ENCODE measurements at regions not wholly inside any gene's neighbourhood (a gene's known extent, or its start where the extent isn't known, plus 50 kb on each side); places are given as distances from the start of the nearest gene placed in this dataset.

GRCh38 chr9:75461183-75461582 is 372.9 kb downstream of the OSTF1 start:
- Histone ChIP-seq H3K4me2 (ENCODE audit: low read length) (peak overlapping the region; percentile 58), H3K9ac (peak overlapping the region; percentile 13), H2AFZ (no peak overlapping the region), H3K27me3 (ENCODE audit: control insufficient read depth, insufficient read depth, low read length) (no peaks in the 10 kb centered on the region), H3K27ac (peak overlapping the region; percentile 97), H3K79me2 (no peaks in the 10 kb centered on the region), H3K36me3 (ENCODE audit: control insufficient read depth, insufficient read depth, low read length) (no peaks in the 10 kb centered on the region), H3K4me1 (peaks cover 7% of the 10 kb centered on the region), H3K4me3 (ENCODE audit: low read depth, low read length) (peak overlapping the region; percentile 38), H3K9me3 (ENCODE audit: control insufficient read depth, low read length) (no peaks in the 10 kb centered on the region)
- no peak for TF ChIP-seq CTCF (IDR thresholded peaks at IDR 0.05)

DNA sequence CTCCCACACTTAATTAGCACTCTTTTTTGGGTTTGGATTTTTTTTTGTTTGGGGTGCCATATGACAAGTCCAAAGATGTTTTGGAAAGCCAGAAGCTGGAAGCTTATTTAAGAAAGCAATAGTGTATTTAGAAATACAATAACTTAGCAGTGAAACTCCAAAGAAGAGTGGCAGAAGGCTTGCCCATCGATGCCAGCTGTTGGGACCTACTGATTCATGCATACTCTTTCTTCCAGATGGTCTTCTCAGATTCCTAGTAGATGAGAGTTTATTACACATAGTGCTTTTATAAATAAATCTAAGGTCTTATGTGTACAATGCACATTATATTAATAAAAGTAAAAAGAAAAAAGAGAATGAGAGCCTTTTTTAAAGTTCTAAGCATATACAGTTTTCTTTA is 374.6 kb downstream of the OSTF1 start:
- Histone ChIP-seq H3K79me2 (no peaks in the 10 kb centered on the region), H3K27ac (peak overlapping the region; percentile 97), H3K4me3 (ENCODE audit: low read depth, low read length) (no peak overlapping the region), H3K36me3 (ENCODE audit: control insufficient read depth, insufficient read depth, low read length) (no peaks in the 10 kb centered on the region), H3K27me3 (ENCODE audit: control insufficient read depth, insufficient read depth, low read length) (no peaks in the 10 kb centered on the region), H3K4me1 (peaks cover 8% of the 10 kb centered on the region), H2AFZ (peak overlapping the region; percentile 20), H3K4me2 (ENCODE audit: low read length) (no peak overlapping the region), H3K9ac (no peak overlapping the region), H3K9me3 (ENCODE audit: control insufficient read depth, low read length) (no peaks in the 10 kb centered on the region)
- no peak for TF ChIP-seq CTCF (IDR thresholded peaks at IDR 0.05)

DNA sequence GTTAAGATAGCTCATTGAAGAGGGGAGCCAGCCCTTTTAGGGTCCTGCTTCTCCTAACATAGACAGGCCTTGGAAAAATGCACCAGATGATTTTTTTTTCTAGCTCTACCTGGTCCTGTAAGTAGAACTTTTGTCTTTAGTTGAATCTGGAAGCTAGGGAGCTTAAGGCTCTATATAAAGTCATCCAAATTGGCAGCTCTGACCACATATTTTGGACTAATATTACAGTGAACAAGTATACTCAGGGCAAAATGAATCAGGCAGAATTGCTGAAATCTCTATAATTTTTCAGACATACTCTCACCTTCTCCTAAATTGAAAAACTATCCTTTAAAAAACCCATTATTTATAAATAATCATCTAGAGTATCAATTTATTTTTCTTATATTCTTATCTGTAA is 375.6 kb downstream of the OSTF1 start:
- Histone ChIP-seq H2AFZ (peak overlapping the region; percentile 45), H3K27ac (no peak overlapping the region), H3K27me3 (ENCODE audit: control insufficient read depth, insufficient read depth, low read length) (no peaks in the 10 kb centered on the region), H3K36me3 (ENCODE audit: control insufficient read depth, insufficient read depth, low read length) (no peaks in the 10 kb centered on the region), H3K4me3 (ENCODE audit: low read depth, low read length) (no peak overlapping the region), H3K79me2 (no peaks in the 10 kb centered on the region), H3K9me3 (ENCODE audit: control insufficient read depth, low read length) (no peaks in the 10 kb centered on the region), H3K4me1 (peaks cover 14% of the 10 kb centered on the region), H3K4me2 (ENCODE audit: low read length) (no peak overlapping the region), H3K9ac (no peak overlapping the region)
- TF ChIP-seq CTCF (IDR thresholded peaks at IDR 0.05), result no peak

- Histone ChIP-seq H3K4me2 (ENCODE audit: low read length) (no peak overlapping the region), H3K4me1 (peaks cover 14% of the 10 kb centered on the region), H3K27me3 (ENCODE audit: control insufficient read depth, insufficient read depth, low read length) (no peaks in the 10 kb centered on the region), H3K9me3 (ENCODE audit: control insufficient read depth, low read length) (no peaks in the 10 kb centered on the region), H2AFZ (no peak overlapping the region), H3K9ac (no peak overlapping the region), H3K79me2 (no peaks in the 10 kb centered on the region), H3K27ac (no peak overlapping the region), H3K4me3 (ENCODE audit: low read depth, low read length) (no peak overlapping the region), H3K36me3 (ENCODE audit: control insufficient read depth, insufficient read depth, low read length) (no peaks in the 10 kb centered on the region)
- TF ChIP-seq CTCF (IDR thresholded peaks at IDR 0.05), result no peak
Observed at GRCh38 chr9:75464726-75465125, 376.4 kb downstream of the OSTF1 start.

DNA sequence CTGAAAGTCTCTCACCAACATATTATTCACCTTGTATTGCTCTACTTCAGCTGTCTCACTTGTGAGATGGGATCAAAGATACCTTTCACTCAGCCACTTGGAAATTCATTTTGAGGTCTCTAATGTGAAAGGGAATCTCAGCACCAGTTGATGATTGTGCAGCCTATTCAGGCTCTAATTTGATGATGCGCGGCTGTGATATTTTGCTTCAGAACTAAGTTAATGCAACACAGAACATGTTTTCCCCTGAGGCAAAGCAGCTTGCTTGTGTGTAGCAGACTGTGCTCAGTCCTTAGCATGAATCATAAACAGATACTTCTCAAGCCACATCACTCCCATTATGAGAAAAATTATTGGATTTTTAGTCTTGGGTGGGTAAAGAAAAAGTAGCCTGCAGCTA is 378.8 kb downstream of the OSTF1 start:
- Histone ChIP-seq H2AFZ (no peak overlapping the region), H3K36me3 (ENCODE audit: control insufficient read depth, insufficient read depth, low read length) (no peaks in the 10 kb centered on the region), H3K9ac (no peak overlapping the region), H3K4me1 (peaks cover 10% of the 10 kb centered on the region), H3K79me2 (no peaks in the 10 kb centered on the region), H3K4me2 (ENCODE audit: low read length) (no peak overlapping the region), H3K27me3 (ENCODE audit: control insufficient read depth, insufficient read depth, low read length) (no peaks in the 10 kb centered on the region), H3K9me3 (ENCODE audit: control insufficient read depth, low read length) (no peaks in the 10 kb centered on the region), H3K27ac (no peak overlapping the region), H3K4me3 (ENCODE audit: low read depth, low read length) (no peak overlapping the region)
- no peak for TF ChIP-seq CTCF (IDR thresholded peaks at IDR 0.05)
